ENCODE measurements at regions not wholly inside any gene's neighbourhood (a gene's known extent, or its start where the extent isn't known, plus 50 kb on each side); places are given as distances from the start of the nearest gene placed in this dataset.
"Not testable (repeated sequence)": the region's sequence is repeated elsewhere in the genome, so short reads cannot be mapped to it uniquely, and the experiment has no call there.

DNA sequence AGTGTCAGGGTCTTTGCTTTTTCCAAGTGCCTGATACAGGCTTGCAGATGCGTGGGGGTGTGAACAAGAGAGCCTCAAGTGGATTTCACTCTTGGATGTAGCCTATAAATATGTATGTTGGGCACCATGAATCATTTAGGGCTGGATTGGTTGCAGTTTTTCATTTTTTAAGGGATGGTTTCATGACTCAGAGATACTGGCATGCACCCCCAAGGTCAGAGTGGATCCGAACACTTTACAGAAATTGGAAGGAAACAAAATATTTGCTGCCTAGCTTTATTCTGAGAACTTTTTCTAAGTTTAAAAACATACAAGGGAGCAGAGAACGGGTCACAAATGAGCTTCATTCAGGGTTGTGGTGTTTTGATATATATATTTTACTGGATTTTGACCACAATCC lies 436.8 kb upstream of the ERCC4 start:
- no peaks in the 10 kb centered on the region for H3K79me2 ChIP-seq (ENCODE audit: control insufficient read depth, insufficient read depth, low read length)
- peaks cover 4% of the 10 kb centered on the region for H3K9me3 ChIP-seq (replicated peaks; ENCODE audit: control insufficient read depth, insufficient read depth, low read length)
- no peak overlapping the region for H3K4me3 ChIP-seq (replicated peaks in 1 of 3; ENCODE audit: insufficient read depth in 1 of 3, low read depth in 1 of 3, low read length in 3 of 3)
- no TSS peak for BruUV-seq (replicated peaks)
- no peaks in the 10 kb centered on the region for H4K20me1 ChIP-seq (replicated peaks; ENCODE audit: control insufficient read depth, extremely low read depth, insufficient read depth, low read length)
- no peak for TF ChIP-seq GATA2 (IDR thresholded peaks at IDR 0.05; ENCODE audit: insufficient read depth, insufficient read length, low read depth, low read length)
- TF ChIP-seq POLR2A (IDR thresholded peaks at IDR 0.05; ENCODE audit: low read depth, low read length): no peak
- TF ChIP-seq MYC (IDR thresholded peaks at IDR 0.05; ENCODE audit: low read depth, low read length): no peak
- TF ChIP-seq FOS (IDR thresholded peaks at IDR 0.05; ENCODE audit: borderline replicate concordance, insufficient read depth, low read length): no peak
- TF ChIP-seq, protein P1, sequence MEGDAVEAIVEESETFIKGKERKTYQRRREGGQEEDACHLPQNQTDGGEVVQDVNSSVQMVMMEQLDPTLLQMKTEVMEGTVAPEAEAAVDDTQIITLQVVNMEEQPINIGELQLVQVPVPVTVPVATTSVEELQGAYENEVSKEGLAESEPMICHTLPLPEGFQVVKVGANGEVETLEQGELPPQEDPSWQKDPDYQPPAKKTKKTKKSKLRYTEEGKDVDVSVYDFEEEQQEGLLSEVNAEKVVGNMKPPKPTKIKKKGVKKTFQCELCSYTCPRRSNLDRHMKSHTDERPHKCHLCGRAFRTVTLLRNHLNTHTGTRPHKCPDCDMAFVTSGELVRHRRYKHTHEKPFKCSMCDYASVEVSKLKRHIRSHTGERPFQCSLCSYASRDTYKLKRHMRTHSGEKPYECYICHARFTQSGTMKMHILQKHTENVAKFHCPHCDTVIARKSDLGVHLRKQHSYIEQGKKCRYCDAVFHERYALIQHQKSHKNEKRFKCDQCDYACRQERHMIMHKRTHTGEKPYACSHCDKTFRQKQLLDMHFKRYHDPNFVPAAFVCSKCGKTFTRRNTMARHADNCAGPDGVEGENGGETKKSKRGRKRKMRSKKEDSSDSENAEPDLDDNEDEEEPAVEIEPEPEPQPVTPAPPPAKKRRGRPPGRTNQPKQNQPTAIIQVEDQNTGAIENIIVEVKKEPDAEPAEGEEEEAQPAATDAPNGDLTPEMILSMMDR (IDR thresholded peaks at IDR 0.05; ENCODE audit: extremely low read depth in 1 of 2, insufficient read depth in 1 of 2, low read depth in 1 of 2, low read length in 2 of 2): no peak
- no peak for TF ChIP-seq JUN (IDR thresholded peaks at IDR 0.05; ENCODE audit: borderline replicate concordance, insufficient read depth, insufficient read length, low read depth)
- no peak overlapping the region for H3K4me2 ChIP-seq (ENCODE audit: insufficient read depth, low read length)
- no peaks in the 10 kb centered on the region for H3K9me1 ChIP-seq (replicated peaks; ENCODE audit: control insufficient read depth, extremely low read depth, insufficient read depth, low read length)
- H3K9ac ChIP-seq (replicated peaks; ENCODE audit: extremely low read depth, insufficient read depth, low read length): no peak overlapping the region
- H3K27me3 ChIP-seq (ENCODE audit: control insufficient read depth in 2 of 2, insufficient read depth in 2 of 2, low read length in 2 of 2): no peaks in the 10 kb centered on the region
- FAIRE-seq (no peak), DNase-seq (ENCODE audit: low read depth, low spot score) (no peak)
- ChIA-PET POLR2A (no interaction called here), CTCF (no interaction called here)
- no peak overlapping the region for H2AFZ ChIP-seq (ENCODE audit: low read depth, low read length)
- H3K27ac ChIP-seq (ENCODE audit: insufficient read depth, low read depth, low read length): no peak overlapping the region
- dilution Hi-C loops (cut with MboI; ENCODE audit: extremely low pct_ligation_motif_present, low sequenced_read_pairs): no loop called here
- intact Hi-C loops (cut with micrococcal nuclease): no loop called here
- H3K36me3 ChIP-seq (ENCODE audit: control insufficient read depth in 2 of 2, extremely low read depth in 1 of 2, insufficient read depth in 2 of 2, low read length in 2 of 2): no peaks in the 10 kb centered on the region
- no peaks in the 10 kb centered on the region for H3K4me1 ChIP-seq (ENCODE audit: control insufficient read depth, extremely low read depth, insufficient read depth, low read length)

GRCh38 chr16:13489416-13489815 lies 430.5 kb upstream of the ERCC4 start:
- H2AFZ ChIP-seq (ENCODE audit: low read depth, low read length); H3K27ac ChIP-seq (ENCODE audit: insufficient read depth, low read depth, low read length); H3K9me1 ChIP-seq (replicated peaks; ENCODE audit: control insufficient read depth, extremely low read depth, insufficient read depth, low read length); H3K27me3 ChIP-seq (ENCODE audit: control insufficient read depth in 2 of 2, insufficient read depth in 2 of 2, low read length in 2 of 2); H3K9me3 ChIP-seq (replicated peaks; ENCODE audit: control insufficient read depth, insufficient read depth, low read length); intact Hi-C loops (cut with micrococcal nuclease); BruUV-seq (replicated peaks); H3K36me3 ChIP-seq (ENCODE audit: control insufficient read depth in 2 of 2, extremely low read depth in 1 of 2, insufficient read depth in 2 of 2, low read length in 2 of 2); DNase-seq (ENCODE audit: low read depth, low spot score); H4K20me1 ChIP-seq (replicated peaks; ENCODE audit: control insufficient read depth, extremely low read depth, insufficient read depth, low read length); dilution Hi-C loops (cut with MboI; ENCODE audit: extremely low pct_ligation_motif_present, low sequenced_read_pairs); CTCF ChIA-PET; H3K9ac ChIP-seq (replicated peaks; ENCODE audit: extremely low read depth, insufficient read depth, low read length); POLR2A ChIA-PET; H3K4me2 ChIP-seq (ENCODE audit: insufficient read depth, low read length); H3K79me2 ChIP-seq (ENCODE audit: control insufficient read depth, insufficient read depth, low read length); H3K4me1 ChIP-seq (ENCODE audit: control insufficient read depth, extremely low read depth, insufficient read depth, low read length); H3K4me3 ChIP-seq (replicated peaks in 1 of 3; ENCODE audit: insufficient read depth in 1 of 3, low read depth in 1 of 3, low read length in 3 of 3); FAIRE-seq: not testable (repeated sequence)

Data from endothelial cell of umbilical vein (primary cell).